H1 (cell line): ENCODE measurements at regions not wholly inside any gene's neighbourhood (a gene's known extent, or its start where the extent isn't known, plus 50 kb on each side); places are given as distances from the start of the nearest gene placed in this dataset.

Experiments
- CTCF ChIA-PET: fragments of 300-600 bp; sonication (Branson Sonifier 250); formaldehyde crosslinking; loops from one replicate; lab custom pipeline; 2021; ENCODE audit not compliant: partially characterized antibody; lab: Charles Lee
- POLR2A ChIA-PET: fragments of 300-600 bp; sonication (Branson Sonifier 250); formaldehyde crosslinking; loops from one replicate; lab custom pipeline; 2021; ENCODE audit warnings: inconsistent platforms; ENCODE audit not compliant: partially characterized antibody; lab: Charles Lee
- DNase-seq, 2 experiments: peaks; one replicate each; pipeline versions ENCODE4 v3.0.0 to v3.0.0-alpha.2; 2010 to 2022; ENCODE audit warnings: low spot score in 2 of 2, low read depth in 1 of 2, mixed read lengths in 1 of 2
- FAIRE-seq: peaks from 2 replicates; lab custom pipeline; 2011; peaks lifted over from hg19 to GRCh38; lab: Jason Lieb, UNC
- H2AFZ ChIP-seq: 2 replicates; pipeline ENCODE4 v1.8.1; 2012; ENCODE audit warnings: low read length, inconsistent platforms
- H2AK5ac ChIP-seq: 2 replicates; pipeline ENCODE4 v1.6.1; 2013; ENCODE audit warnings: low read depth, low read length
- H2BK120ac ChIP-seq: replicated peaks from 2 replicates; pipeline ENCODE3; 2013; ENCODE audit warnings: low read depth, low read length, inconsistent platforms
- H2BK12ac ChIP-seq: 2 replicates; pipeline ENCODE4 v1.6.1; 2013; ENCODE audit warnings: low read depth, low read length
- H2BK15ac ChIP-seq: 2 replicates; pipeline ENCODE4 v1.6.1; 2013; ENCODE audit warnings: low read length
- H2BK20ac ChIP-seq: 2 replicates; pipeline ENCODE4 v1.6.1; 2013; ENCODE audit warnings: low read length
- H2BK5ac ChIP-seq: 2 replicates; pipeline ENCODE4 v1.6.1; 2013; ENCODE audit warnings: low read depth, low read length
- H3K14ac ChIP-seq: 2 replicates; pipeline ENCODE4 v1.6.1; 2013; ENCODE audit warnings: inconsistent platforms; ENCODE audit not compliant: insufficient read length
- H3K18ac ChIP-seq: 2 replicates; pipeline ENCODE4 v1.6.1; 2013; ENCODE audit warnings: low read length; ENCODE audit errors: extremely low read depth
- H3K23ac ChIP-seq: 2 replicates; pipeline ENCODE4 v1.6.1; 2013; ENCODE audit warnings: inconsistent platforms; ENCODE audit not compliant: insufficient read length
- H3K23me2 ChIP-seq: 2 replicates; pipeline ENCODE4 v1.6.1; 2013; ENCODE audit warnings: low read depth, low read length
- H3K27ac ChIP-seq: 2 replicates; pipeline ENCODE4 v1.6.1; 2011; ENCODE audit warnings: low read depth, low read length, inconsistent platforms
- H3K27me3 ChIP-seq, 4 experiments: replicated peaks in 1 of 4; 1 replicate in 1 of 4; 2 replicates in 3 of 4; pipeline versions ENCODE4 v1.6.1 to v1.8.1; 2011 to 2013; ENCODE audit warnings: low read length in 3 of 4, mild to moderate bottlenecking in 3 of 4, inconsistent platforms in 2 of 4, mixed read lengths in 2 of 4, moderate library complexity in 1 of 4; ENCODE audit not compliant: control insufficient read depth in 3 of 4, insufficient read depth in 3 of 4; ENCODE audit errors: extremely low read depth in 1 of 4
- H3K36me3 ChIP-seq, 4 experiments: 2 replicates each; pipeline versions ENCODE4 v1.6.1 to v1.8.1; 2011 to 2013; ENCODE audit warnings: mild to moderate bottlenecking in 4 of 4, low read length in 3 of 4, moderate library complexity in 2 of 4, control low read depth in 1 of 4, inconsistent platforms in 1 of 4; ENCODE audit not compliant: insufficient read depth in 4 of 4, control insufficient read depth in 2 of 4
- H3K4ac ChIP-seq: replicated peaks from 2 replicates; pipeline ENCODE3; 2013; ENCODE audit warnings: low read length, low read depth, mixed read lengths, inconsistent platforms; ENCODE audit not compliant: insufficient read length
- H3K4me1 ChIP-seq, 4 experiments: replicated peaks in 1 of 4; 1 replicate in 1 of 4; 2 replicates in 3 of 4; pipeline versions ENCODE4 v1.6.1 to v1.8.1; 2011 to 2013; ENCODE audit warnings: low read length in 3 of 4, inconsistent platforms in 2 of 4, mixed read lengths in 1 of 4; ENCODE audit not compliant: insufficient read depth in 4 of 4, control insufficient read depth in 3 of 4
- H3K4me2 ChIP-seq, 2 experiments: 2 replicates each; pipeline versions ENCODE4 v1.6.1 to v1.8.1; 2011 to 2013; ENCODE audit warnings: low read depth in 2 of 2, low read length in 2 of 2, control low read depth in 1 of 2, inconsistent platforms in 1 of 2, mild to moderate bottlenecking in 1 of 2; ENCODE audit not compliant: insufficient read depth in 1 of 2
- H3K4me3 ChIP-seq, 4 experiments: fragments of 200-600, 300-600 bp in 1 of 4; sonication (generic), shearing (Covaris generic), sonication (Bioruptor Twin) in 1 of 4; 2 replicates each; pipeline versions ENCODE4 v1.5.1 to v1.8.1; 2011 to 2016; ENCODE audit warnings: low read length in 4 of 4, low read depth in 3 of 4, control low read depth in 2 of 4, inconsistent platforms in 2 of 4, mild to moderate bottlenecking in 2 of 4, mixed read lengths in 1 of 4, moderate library complexity in 1 of 4; ENCODE audit not compliant: insufficient read depth in 2 of 4; ENCODE audit errors: extremely low read depth in 1 of 4
- H3K56ac ChIP-seq: replicated peaks from 2 replicates; pipeline ENCODE3; 2013; ENCODE audit warnings: low read depth, mild to moderate bottlenecking, mixed read lengths, low read length, inconsistent platforms; ENCODE audit not compliant: insufficient read length
- H3K79me1 ChIP-seq: 2 replicates; pipeline ENCODE4 v1.6.1; 2013; ENCODE audit warnings: low read depth, low read length, control low read depth
- H3K79me2 ChIP-seq, 2 experiments: 2 replicates each; pipeline versions ENCODE4 v1.6.1 to v1.8.1; 2012 to 2013; ENCODE audit warnings: low read length in 2 of 2, mild to moderate bottlenecking in 2 of 2, inconsistent platforms in 1 of 2; ENCODE audit not compliant: insufficient read depth in 2 of 2, control insufficient read depth in 1 of 2
- H3K9ac ChIP-seq, 4 experiments: replicated peaks in 1 of 4; 1 replicate in 1 of 4; 2 replicates in 3 of 4; pipeline versions ENCODE4 v1.6.1 to v1.8.1; 2011 to 2013; ENCODE audit warnings: low read depth in 3 of 4, low read length in 3 of 4, control low read depth in 2 of 4, mild to moderate bottlenecking in 2 of 4, moderate library complexity in 2 of 4, inconsistent platforms in 1 of 4; ENCODE audit errors: extremely low read depth in 1 of 4
- H3K9me3 ChIP-seq, 2 experiments: 2 replicates each; pipeline versions ENCODE4 v1.6.1 to v1.8.1; 2012 to 2013; ENCODE audit warnings: mild to moderate bottlenecking in 2 of 2, moderate library complexity in 2 of 2, control low read depth in 1 of 2, inconsistent platforms in 1 of 2, low read depth in 1 of 2, low read length in 1 of 2, mixed read lengths in 1 of 2; ENCODE audit not compliant: insufficient read depth in 2 of 2
- H4K20me1 ChIP-seq, 2 experiments: replicated peaks in 1 of 2; 2 replicates each; pipeline versions ENCODE3 to v1.8.1; 2011 to 2013; ENCODE audit warnings: inconsistent platforms in 2 of 2, low read length in 2 of 2, mild to moderate bottlenecking in 1 of 2; ENCODE audit not compliant: insufficient read depth in 2 of 2, control insufficient read depth in 1 of 2
- H4K5ac ChIP-seq: 2 replicates; pipeline ENCODE4 v1.6.1; 2013; ENCODE audit warnings: low read length, low read depth, mixed read lengths, inconsistent platforms; ENCODE audit not compliant: insufficient read length
- H4K8ac ChIP-seq: 2 replicates; pipeline ENCODE4 v1.8.0; 2013; ENCODE audit warnings: mild to moderate bottlenecking, moderate library complexity, low read length, inconsistent platforms; ENCODE audit not compliant: insufficient read depth; ENCODE audit errors: extremely low read depth
- H4K91ac ChIP-seq: replicated peaks from 2 replicates; pipeline ENCODE3; 2013; ENCODE audit warnings: low read length, mixed read lengths, inconsistent platforms; ENCODE audit not compliant: insufficient read length
- EZH2 ChIP-seq: fragments of 200-600 bp; sonication (generic); IDR thresholded peaks from 2 replicates; pipeline ENCODE4 v1.7.1; 2012; ENCODE audit warnings: low read depth, mild to moderate bottlenecking, moderate library complexity, low read length, inconsistent platforms; ENCODE audit not compliant: severe bottlenecking
- FOSL1 ChIP-seq: IDR thresholded peaks from 2 replicates; pipeline ENCODE4 v1.6.1; 2011; ENCODE audit warnings: mild to moderate bottlenecking, low read depth, low read length, moderate library complexity; ENCODE audit not compliant: insufficient read depth
- GTF2F1 ChIP-seq: IDR thresholded peaks from 2 replicates; pipeline ENCODE4 v1.6.1; 2012; ENCODE audit warnings: low read depth, low read length, improper control_type of control experiment, borderline replicate concordance
- HDAC2 ChIP-seq, 2 experiments: fragments of 300-600 bp in 1 of 2; sonication (generic) in 1 of 2; IDR thresholded peaks; 2 replicates each; pipeline ENCODE4 v1.6.1; 2011 to 2012; ENCODE audit warnings: low read depth in 2 of 2, low read length in 2 of 2, mild to moderate bottlenecking in 2 of 2, moderate library complexity in 2 of 2, borderline replicate concordance in 1 of 2, inconsistent platforms in 1 of 2
- KDM1A ChIP-seq: fragments of 200-600, 300-600 bp; sonication (generic); IDR thresholded peaks from 2 replicates; pipeline ENCODE4 v1.7.1; 2016; ENCODE audit warnings: mild to moderate bottlenecking, low read length, borderline replicate concordance
- RBBP5 ChIP-seq: IDR thresholded peaks from 2 replicates; pipeline ENCODE4 v1.7.1; 2012; ENCODE audit warnings: low read depth, mild to moderate bottlenecking, inconsistent platforms, low read length, moderate library complexity, borderline replicate concordance
- SRF ChIP-seq: IDR thresholded peaks from 2 replicates; pipeline ENCODE4 v1.6.1; 2011; ENCODE audit warnings: mild to moderate bottlenecking, low read depth, low read length, moderate library complexity
- TAF1 ChIP-seq: IDR thresholded peaks from 2 replicates; pipeline ENCODE4 v1.6.1; 2011; ENCODE audit warnings: mild to moderate bottlenecking, low read depth, low read length
- WGBS, 2 experiments: shearing (Covaris generic) in 1 of 2; methylation state at CpG; one replicate each; pipeline versions ENCODE4 v1.1.6 to v1.1.7; 2013 to 2015; ENCODE audit warnings: low lambda C conversion rate in 2 of 2, mixed read lengths in 2 of 2, inconsistent platforms in 1 of 2, low coverage in 1 of 2, missing lambda C conversion rate in 1 of 2; ENCODE audit not compliant: insufficient replicate concordance in 2 of 2, insufficient coverage in 1 of 2, insufficient read length in 1 of 2; ENCODE audit errors: extremely low coverage in 1 of 2, missing lambda C conversion rate in 1 of 2; 5-methylcytosine and 5-hydroxymethylcytosine counted together

DNA sequence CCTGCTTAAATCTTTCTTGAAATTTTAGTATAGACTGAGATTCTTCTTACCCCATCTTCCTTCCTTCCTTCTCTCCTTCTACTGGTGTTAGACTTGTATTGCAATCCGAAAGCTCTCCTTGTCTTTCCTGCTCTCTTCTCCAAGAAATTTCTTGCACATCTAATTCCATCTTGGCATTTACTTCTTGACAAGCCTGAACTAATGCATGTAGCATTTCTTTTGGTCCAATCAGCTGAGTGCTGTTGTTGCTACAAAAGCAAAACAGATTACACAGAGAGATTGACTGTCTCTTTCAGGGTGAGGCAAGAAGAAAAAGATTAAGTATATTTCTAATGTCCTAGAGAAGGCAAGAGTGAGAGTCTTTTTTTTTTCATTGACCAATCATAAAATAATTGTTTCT lies 51.6 kb upstream of the MAP1B start:
- Histone ChIP-seq H4K8ac (no peak overlapping the region), H2BK5ac (no peak overlapping the region), H3K79me2 (no peaks in the 10 kb centered on the region), H3K9me3 (no peaks in the 10 kb centered on the region), H2BK12ac (no peak overlapping the region), H3K23ac (no peak overlapping the region), H3K14ac (no peak overlapping the region), H4K5ac (no peak overlapping the region), H3K56ac (no peak overlapping the region), H3K27ac (no peak overlapping the region), H2AFZ (no peak overlapping the region), H3K36me3 (no peaks in the 10 kb centered on the region), H2BK120ac (no peak overlapping the region), H3K4me1 (no peaks in the 10 kb centered on the region; a peak in 1 of 7 replicates), H3K4ac (no peak overlapping the region), H3K79me1 (no peaks in the 10 kb centered on the region), H2BK20ac (no peak overlapping the region), H3K9ac (no peak overlapping the region), H3K27me3 (peaks cover 0 to 2% (median 0%) of the 10 kb centered on the region in 4 experiments; a peak in 1 of 7 replicates), H3K18ac (no peak overlapping the region), H2BK15ac (no peak overlapping the region), H4K91ac (no peak overlapping the region), H3K4me2 (no peak overlapping the region), H4K20me1 (no peaks in the 10 kb centered on the region), H2AK5ac (no peak overlapping the region), H3K23me2 (no peaks in the 10 kb centered on the region), H3K4me3 (no peak overlapping the region)
- TF ChIP-seq KDM1A (no peak), GTF2F1 (no peak), SRF (no peak), FOSL1 (no peak), TAF1 (no peak), RBBP5 (no peak), EZH2 (no peak), HDAC2 (IDR thresholded peaks at IDR 0.05; ENCODE audit: borderline replicate concordance in 1 of 2, low read depth in 2 of 2, low read length in 2 of 2) (no peak)
- no peak for FAIRE-seq
- POLR2A ChIA-PET = no interaction called here
- 79% methylated on average over 1 of the region's 1 CpG; no CpG with 5 or more reads in 1 of the 2 experiments for WGBS, 2 experiments
- no peak for DNase-seq
- CTCF ChIA-PET = interaction anchor here (1.4 to 2.1 kb wide), 3 partner anchors 19 to 24 kb away, joined by 4 to 6 read pairs (median 4); no protein-coding TSS in a partner anchor
